MM.1S (cell line): ENCODE measurements at regions not wholly inside any gene's neighbourhood (a gene's known extent, or its start where the extent isn't known, plus 50 kb on each side); places are given as distances from the start of the nearest gene placed in this dataset.
"Not testable (repeated sequence)": the region's sequence is repeated elsewhere in the genome, so short reads cannot be mapped to it uniquely, and the experiment has no call there.

Source experiments
- DNase-seq: peaks from one replicate; pipeline ENCODE4 v3.0.0-alpha.2; 2015
- H2AFZ ChIP-seq: fragments of 300-600 bp; sonication (generic); 2 replicates; pipeline ENCODE4 v1.6.0; 2016; ENCODE audit warnings: antibody characterized with exemption, low read length
- H3F3A ChIP-seq: fragments of 300-600 bp; sonication (generic); 2 replicates; pipeline ENCODE4 v1.6.1; 2016; ENCODE audit warnings: mild to moderate bottlenecking, antibody characterized with exemption, low read length, moderate library complexity, mixed read lengths; ENCODE audit not compliant: insufficient read depth
- H3K27ac ChIP-seq: fragments of 300-600 bp; sonication (generic); 2 replicates; pipeline ENCODE4 v1.5.1; 2016; ENCODE audit warnings: mild to moderate bottlenecking, low read length
- H3K27me3 ChIP-seq: fragments of 300-600 bp; sonication (generic); replicated peaks from 2 replicates; pipeline ENCODE4 v1.6.0; 2016; ENCODE audit warnings: low read length; ENCODE audit not compliant: insufficient read depth
- H3K36me3 ChIP-seq: fragments of 300-600 bp; sonication (generic); replicated peaks from 2 replicates; pipeline ENCODE4 v1.6.1; 2016; ENCODE audit warnings: mild to moderate bottlenecking, low read length, mixed read lengths; ENCODE audit not compliant: insufficient read depth
- H3K4me1 ChIP-seq: fragments of 300-600 bp; sonication (generic); 2 replicates; pipeline ENCODE4 v1.6.1; 2016; ENCODE audit warnings: low read length, mixed read lengths
- H3K4me2 ChIP-seq: fragments of 300-600 bp; sonication (generic); 2 replicates; pipeline ENCODE4 v1.6.0; 2016; ENCODE audit warnings: low read depth, low read length
- H3K4me3 ChIP-seq: fragments of 300-600 bp; sonication (generic); 2 replicates; pipeline ENCODE4 v1.5.1; 2016; ENCODE audit warnings: low read length, mixed read lengths
- H3K79me2 ChIP-seq: fragments of 300-600 bp; sonication (generic); 2 replicates; pipeline ENCODE4 v1.6.1; 2016; ENCODE audit warnings: mixed run types, low read length, mixed read lengths
- H3K9ac ChIP-seq: fragments of 300-600 bp; sonication (generic); 2 replicates; pipeline ENCODE4 v1.6.1; 2016; ENCODE audit warnings: low read length, mixed read lengths
- H3K9me2 ChIP-seq: fragments of 300-600 bp; sonication (generic); replicated peaks from 2 replicates; pipeline ENCODE4 v1.6.1; 2016; ENCODE audit warnings: mild to moderate bottlenecking, low read length, mixed read lengths; ENCODE audit not compliant: insufficient read depth
- H3K9me3 ChIP-seq: fragments of 300-600 bp; sonication (generic); replicated peaks from 2 replicates; pipeline ENCODE4 v1.6.1; 2016; ENCODE audit warnings: mild to moderate bottlenecking, low read length, mixed read lengths; ENCODE audit not compliant: insufficient read depth
- H4K20me1 ChIP-seq: fragments of 300-600 bp; sonication (generic); 2 replicates; pipeline ENCODE4 v1.6.1; 2016; ENCODE audit warnings: mild to moderate bottlenecking, low read length, moderate library complexity, mixed read lengths; ENCODE audit not compliant: insufficient read depth
- CTCF ChIP-seq: fragments of 300-600 bp; sonication (generic); IDR thresholded peaks from 2 replicates; pipeline ENCODE4 v1.5.1; 2016; ENCODE audit warnings: antibody characterized with exemption, low read length, mixed read lengths
- EZH2 ChIP-seq: fragments of 300-600 bp; sonication (generic); optimal IDR thresholded peaks from 2 replicates; pipeline ENCODE3; 2017; ENCODE audit warnings: low read depth, mild to moderate bottlenecking, antibody characterized with exemption, low read length, mixed read lengths
- EZH2phosphoT487 ChIP-seq: fragments of 300-600 bp; sonication (generic); IDR thresholded peaks from 2 replicates; pipeline ENCODE4 v1.6.1; 2018; ENCODE audit warnings: antibody characterized with exemption, low read length

- Histone ChIP-seq H3K4me1 (no peaks in the 10 kb centered on the region), H3K9me3 (no peaks in the 10 kb centered on the region), H3K4me3 (no peak overlapping the region), H3K9me2 (no peaks in the 10 kb centered on the region), H3K36me3 (no peaks in the 10 kb centered on the region), H3F3A (no peaks in the 10 kb centered on the region), H3K9ac (no peak overlapping the region), H3K4me2 (no peak overlapping the region), H2AFZ (no peak overlapping the region), H3K27me3 (no peaks in the 10 kb centered on the region), H3K79me2 (no peaks in the 10 kb centered on the region), H4K20me1 (no peaks in the 10 kb centered on the region), H3K27ac (no peak overlapping the region)
- DNase-seq = no peak
- TF ChIP-seq EZH2 = no peak
- TF ChIP-seq CTCF = no peak
- no peak for TF ChIP-seq EZH2phosphoT487
Measured at GRCh38 chr7:94311515-94311914, 83.2 kb upstream of the COL1A2 start.

- no peaks in the 10 kb centered on the region for H3K4me1 ChIP-seq
- TF ChIP-seq EZH2phosphoT487 (no peak), CTCF (no peak), EZH2 (no peak)
- no peaks in the 10 kb centered on the region for H3K9me2 ChIP-seq
- H2AFZ ChIP-seq = no peak overlapping the region
- no peak overlapping the region for H3K9ac ChIP-seq
- H3K79me2 ChIP-seq = no peaks in the 10 kb centered on the region
- no peaks in the 10 kb centered on the region for H3K27me3 ChIP-seq
- no peak overlapping the region for H3K4me2 ChIP-seq
- no peak overlapping the region for H3K4me3 ChIP-seq
- no peaks in the 10 kb centered on the region for H4K20me1 ChIP-seq
- no peaks in the 10 kb centered on the region for H3K36me3 ChIP-seq
- no peaks in the 10 kb centered on the region for H3F3A ChIP-seq
- H3K9me3 ChIP-seq = no peaks in the 10 kb centered on the region
- no peak for DNase-seq
- H3K27ac ChIP-seq = no peak overlapping the region
Measured at GRCh38 chr7:94313926-94314325, 80.8 kb upstream of the COL1A2 start.

- Histone ChIP-seq H3K79me2 (no peaks in the 10 kb centered on the region), H3K4me2 (no peak overlapping the region), H3K9me2 (no peaks in the 10 kb centered on the region), H4K20me1 (no peaks in the 10 kb centered on the region), H3K4me3 (no peak overlapping the region), H3K4me1 (no peaks in the 10 kb centered on the region), H2AFZ (no peak overlapping the region), H3K9ac (no peak overlapping the region), H3K27me3 (no peaks in the 10 kb centered on the region), H3K36me3 (no peaks in the 10 kb centered on the region), H3K27ac (no peak overlapping the region), H3K9me3 (no peaks in the 10 kb centered on the region), H3F3A (no peaks in the 10 kb centered on the region)
- DNase-seq = no peak
- TF ChIP-seq CTCF (no peak), EZH2phosphoT487 (no peak), EZH2 (no peak)
Measured at GRCh38 chr7:94314413-94315410, 80.0 kb upstream of the COL1A2 start.

GRCh38 chr7:94321138-94321537 is 73.6 kb upstream of the COL1A2 start:
- H3K4me2 ChIP-seq, H3K4me1 ChIP-seq, H4K20me1 ChIP-seq, H3K4me3 ChIP-seq, H3K36me3 ChIP-seq, DNase-seq, H2AFZ ChIP-seq, H3K79me2 ChIP-seq, H3F3A ChIP-seq, H3K27me3 ChIP-seq, H3K9me2 ChIP-seq, H3K9me3 ChIP-seq, H3K9ac ChIP-seq, H3K27ac ChIP-seq: not testable (repeated sequence)
